ENCODE measurements at regions not wholly inside any gene's neighbourhood (a gene's known extent, or its start where the extent isn't known, plus 50 kb on each side); places are given as distances from the start of the nearest gene placed in this dataset.

GRCh38 chr3:101939361-101940049, 90.2 kb downstream of the NFKBIZ start:
- H3K4me3 ChIP-seq = no peak overlapping the region
- WGBS, 10 experiments = 0 to 100% (median 79%) methylated on average over 2 to 6 of the region's 6 CpGs; no CpG with 5 or more reads in 1 of the 10 experiments
- in situ Hi-C loops (cut with MboI; ENCODE audit: low pct_unique_long_range_greater_than_20kb in 2 of 9, low sequenced_read_pairs in 9 of 9, unreplicated experiment in 9 of 9) = no loop called here
- no peaks in the 10 kb centered on the region for H3K4me1 ChIP-seq (replicated peaks in 1 of 2)
- ATAC-seq (replicated peaks in 6 of 8) = no peak
- H3K27ac ChIP-seq = no peak overlapping the region

GRCh38 chr3:101940521-101941317, 91.4 kb downstream of the NFKBIZ start:
- peak in 3 of 8 experiments; percentile 44 to 70 (median 53) for ATAC-seq (replicated peaks in 6 of 8)
- in situ Hi-C loops (cut with MboI; ENCODE audit: low pct_unique_long_range_greater_than_20kb in 2 of 9, low sequenced_read_pairs in 9 of 9, unreplicated experiment in 9 of 9) = no loop called here
- Histone ChIP-seq H3K4me3 (no peak overlapping the region), H3K27ac (no peak overlapping the region), H3K4me1 (replicated peaks in 1 of 2) (no peaks in the 10 kb centered on the region)
- WGBS, 10 experiments = 12 to 100% (median 63%) methylated on average over 1 to 9 of the region's 9 CpGs

- 65 to 100% (median 83%) methylated on average over 1 to 6 of the region's 6 CpGs; no CpG with 5 or more reads in 1 of the 10 experiments for WGBS, 10 experiments
- H3K4me1 ChIP-seq (replicated peaks in 1 of 2) = no peaks in the 10 kb centered on the region
- H3K4me3 ChIP-seq = no peak overlapping the region
- H3K27ac ChIP-seq = no peak overlapping the region
- ATAC-seq (replicated peaks in 6 of 8) = no peak
- in situ Hi-C loops (cut with MboI; ENCODE audit: low pct_unique_long_range_greater_than_20kb in 2 of 9, low sequenced_read_pairs in 9 of 9, unreplicated experiment in 9 of 9) = no loop called here
Measured at GRCh38 chr3:101941318-101942040, 92.2 kb downstream of the NFKBIZ start.

GRCh38 chr3:101942356-101942755, 93.0 kb downstream of the NFKBIZ start:
- H3K27ac ChIP-seq = no peak overlapping the region
- no peak overlapping the region for H3K4me3 ChIP-seq
- ATAC-seq (replicated peaks in 6 of 8) = no peak
- WGBS, 10 experiments = 0 to 100% (median 67%) methylated on average over 2 of the region's 2 CpGs; no CpG with 5 or more reads in 5 of the 10 experiments
- in situ Hi-C loops (cut with MboI; ENCODE audit: low pct_unique_long_range_greater_than_20kb in 2 of 9, low sequenced_read_pairs in 9 of 9, unreplicated experiment in 9 of 9) = no loop called here
- H3K4me1 ChIP-seq (replicated peaks in 1 of 2) = no peaks in the 10 kb centered on the region

GRCh38 chr3:101943029-101943428, 93.7 kb downstream of the NFKBIZ start:
- ATAC-seq (replicated peaks in 6 of 8) = no peak
- Histone ChIP-seq H3K4me3 (no peak overlapping the region), H3K4me1 (replicated peaks in 1 of 2) (no peaks in the 10 kb centered on the region), H3K27ac (no peak overlapping the region)
- in situ Hi-C loops (cut with MboI; ENCODE audit: low pct_unique_long_range_greater_than_20kb in 2 of 9, low sequenced_read_pairs in 9 of 9, unreplicated experiment in 9 of 9) = no loop called here
- 29 to 100% (median 100%) methylated on average over 1 of the region's 1 CpG; no CpG with 5 or more reads in 4 of the 10 experiments for WGBS, 10 experiments

- Histone ChIP-seq H3K4me3 (no peak overlapping the region), H3K27ac (no peak overlapping the region), H3K4me1 (replicated peaks in 1 of 2) (no peaks in the 10 kb centered on the region)
- ATAC-seq (replicated peaks in 6 of 8) = peak in 2 of 8 experiments; percentile 22 to 29
- in situ Hi-C loops (cut with MboI; ENCODE audit: low pct_unique_long_range_greater_than_20kb in 2 of 9, low sequenced_read_pairs in 9 of 9, unreplicated experiment in 9 of 9) = no loop called here
- WGBS, 10 experiments = 40 to 80% (median 58%) methylated on average over 3 of the region's 3 CpGs; no CpG with 5 or more reads in 1 of the 10 experiments
Measured at GRCh38 chr3:101944308-101944707, 95.0 kb downstream of the NFKBIZ start.

GRCh38 chr3:101945980-101946379, 96.7 kb downstream of the NFKBIZ start:
- no peak overlapping the region for H3K4me3 ChIP-seq
- no peak for ATAC-seq (replicated peaks in 6 of 8)
- H3K4me1 ChIP-seq (replicated peaks in 1 of 2) = no peaks in the 10 kb centered on the region
- in situ Hi-C loops (cut with MboI; ENCODE audit: low pct_unique_long_range_greater_than_20kb in 2 of 9, low sequenced_read_pairs in 9 of 9, unreplicated experiment in 9 of 9) = no loop called here
- no peak overlapping the region for H3K27ac ChIP-seq

- in situ Hi-C loops (cut with MboI; ENCODE audit: low pct_unique_long_range_greater_than_20kb in 2 of 9, low sequenced_read_pairs in 9 of 9, unreplicated experiment in 9 of 9) = no loop called here
- Histone ChIP-seq H3K4me1 (replicated peaks in 1 of 2) (no peaks in the 10 kb centered on the region), H3K4me3 (no peak overlapping the region), H3K27ac (no peak overlapping the region)
- no peak for ATAC-seq (replicated peaks in 6 of 8)
- 53 to 100% (median 84%) methylated on average over 1 to 3 of the region's 3 CpGs for WGBS, 10 experiments
Measured at GRCh38 chr3:101946906-101947305, 97.6 kb downstream of the NFKBIZ start.

- ATAC-seq (replicated peaks in 6 of 8) = peak in 1 of 8 experiments; percentile 28
- H3K4me3 ChIP-seq = no peak overlapping the region
- 4 to 100% (median 88%) methylated on average over 2 to 4 of the region's 4 CpGs for WGBS, 10 experiments
- in situ Hi-C loops (cut with MboI; ENCODE audit: low pct_unique_long_range_greater_than_20kb in 2 of 9, low sequenced_read_pairs in 9 of 9, unreplicated experiment in 9 of 9) = no loop called here
- H3K27ac ChIP-seq = no peak overlapping the region
- no peaks in the 10 kb centered on the region for H3K4me1 ChIP-seq (replicated peaks in 1 of 2)
Measured at GRCh38 chr3:101950510-101950909, 101.2 kb downstream of the NFKBIZ start.

- Histone ChIP-seq H3K27ac (no peak overlapping the region), H3K4me1 (replicated peaks in 1 of 2) (no peaks in the 10 kb centered on the region), H3K4me3 (no peak overlapping the region)
- no peak for ATAC-seq (replicated peaks in 6 of 8)
- in situ Hi-C loops (cut with MboI; ENCODE audit: low pct_unique_long_range_greater_than_20kb in 2 of 9, low sequenced_read_pairs in 9 of 9, unreplicated experiment in 9 of 9) = no loop called here
- 71% methylated on average over 1 of the region's 1 CpG; no CpG with 5 or more reads in 9 of the 10 experiments for WGBS, 10 experiments
Measured at GRCh38 chr3:101950985-101951733, 101.8 kb downstream of the NFKBIZ start.

GRCh38 chr3:101954361-101954760, 105.0 kb downstream of the NFKBIZ start:
- Histone ChIP-seq H3K4me1 (replicated peaks in 1 of 2) (no peaks in the 10 kb centered on the region), H3K4me3 (no peak overlapping the region), H3K27ac (no peak overlapping the region)
- in situ Hi-C loops (cut with MboI; ENCODE audit: low pct_unique_long_range_greater_than_20kb in 2 of 9, low sequenced_read_pairs in 9 of 9, unreplicated experiment in 9 of 9) = no loop called here
- ATAC-seq (replicated peaks in 6 of 8) = no peak
- 49 to 86% (median 59%) methylated on average over 2 to 6 of the region's 6 CpGs for WGBS, 10 experiments

GRCh38 chr3:101954936-101955335, 105.6 kb downstream of the NFKBIZ start:
- Histone ChIP-seq H3K4me3 (no peak overlapping the region), H3K4me1 (replicated peaks in 1 of 2) (no peaks in the 10 kb centered on the region), H3K27ac (no peak overlapping the region)
- ATAC-seq (replicated peaks in 6 of 8) = no peak
- WGBS, 10 experiments = 17 to 67% (median 48%) methylated on average over 1 to 3 of the region's 3 CpGs
- in situ Hi-C loops (cut with MboI; ENCODE audit: low pct_unique_long_range_greater_than_20kb in 2 of 9, low sequenced_read_pairs in 9 of 9, unreplicated experiment in 9 of 9) = no loop called here

GRCh38 chr3:101962055-101962454, 112.7 kb downstream of the NFKBIZ start:
- no peaks in the 10 kb centered on the region for H3K4me1 ChIP-seq (replicated peaks in 1 of 2)
- no peak overlapping the region for H3K4me3 ChIP-seq
- H3K27ac ChIP-seq = no peak overlapping the region
- 30 to 94% (median 78%) methylated on average over 1 of the region's 1 CpG; no CpG with 5 or more reads in 1 of the 10 experiments for WGBS, 10 experiments
- no peak for ATAC-seq (replicated peaks in 6 of 8)
- in situ Hi-C loops (cut with MboI; ENCODE audit: low pct_unique_long_range_greater_than_20kb in 2 of 9, low sequenced_read_pairs in 9 of 9, unreplicated experiment in 9 of 9) = no loop called here

Measured in motor neuron (in vitro differentiated cells).